ENCODE measurements at regions not wholly inside any gene's neighbourhood (a gene's known extent, or its start where the extent isn't known, plus 50 kb on each side); places are given as distances from the start of the nearest gene placed in this dataset.

DNA sequence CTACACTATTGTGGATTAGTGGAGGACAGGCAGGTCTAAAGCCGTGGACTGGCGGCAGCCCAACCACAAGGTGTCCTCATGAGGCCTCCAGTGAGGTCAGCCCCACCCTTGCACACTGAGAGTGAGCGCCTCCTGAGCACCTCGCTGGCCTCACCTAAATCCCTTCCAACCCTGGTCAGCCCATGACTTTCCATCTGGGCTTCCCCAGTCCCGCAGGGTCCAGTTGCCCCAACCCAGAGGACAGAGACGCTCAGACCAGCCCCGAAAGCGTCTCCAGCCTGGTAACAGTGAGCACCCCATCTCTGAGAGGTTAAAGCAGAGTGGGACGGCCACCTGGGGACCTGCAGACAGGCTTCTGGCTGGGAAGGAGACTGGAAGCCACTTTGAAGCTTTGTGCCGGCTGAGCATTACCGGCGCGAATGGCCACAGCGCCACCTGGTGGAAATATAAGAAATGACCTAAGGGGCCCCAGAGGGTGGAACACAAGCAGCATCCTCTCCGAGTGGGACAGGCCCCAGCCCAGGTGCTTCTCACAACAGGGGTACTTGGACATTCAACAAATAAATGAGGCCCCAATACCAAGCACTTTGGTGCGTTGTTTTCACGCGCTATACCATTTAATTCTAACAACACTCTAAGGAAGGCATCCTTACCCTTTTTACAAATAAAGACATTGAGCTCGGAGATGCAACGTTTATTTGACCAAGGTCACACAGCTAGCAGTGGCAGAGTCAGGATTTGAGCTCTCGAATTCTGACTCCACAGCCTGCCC is 65.7 kb upstream of the TOP1 start:
- H3K27me3 ChIP-seq (ENCODE audit: insufficient read depth in 3 of 3, low read length in 2 of 3) = no peaks in the 10 kb centered on the region
- H3K4me1 ChIP-seq = no peaks in the 10 kb centered on the region
- DNase-seq (peak; percentile 61 to 78), ATAC-seq (peak; percentile 79 to 95 (median 87))
- 27 to 28% (median 28%) methylated on average over 21 of the region's 21 CpGs for WGBS, 3 donors
- H3K36me3 ChIP-seq (ENCODE audit: insufficient read depth in 1 of 2, low read depth in 1 of 2) = no peaks in the 10 kb centered on the region
- intact Hi-C loops (cut with DNase I) = loop anchor here (2.0 to 10.0 kb wide), 8 partner anchors 220 to 1848 kb away; no protein-coding TSS in a partner anchor
- H3K9me3 ChIP-seq = no peaks in the 10 kb centered on the region
- H3K27ac ChIP-seq = no peak overlapping the region
- TF ChIP-seq, protein P1, sequence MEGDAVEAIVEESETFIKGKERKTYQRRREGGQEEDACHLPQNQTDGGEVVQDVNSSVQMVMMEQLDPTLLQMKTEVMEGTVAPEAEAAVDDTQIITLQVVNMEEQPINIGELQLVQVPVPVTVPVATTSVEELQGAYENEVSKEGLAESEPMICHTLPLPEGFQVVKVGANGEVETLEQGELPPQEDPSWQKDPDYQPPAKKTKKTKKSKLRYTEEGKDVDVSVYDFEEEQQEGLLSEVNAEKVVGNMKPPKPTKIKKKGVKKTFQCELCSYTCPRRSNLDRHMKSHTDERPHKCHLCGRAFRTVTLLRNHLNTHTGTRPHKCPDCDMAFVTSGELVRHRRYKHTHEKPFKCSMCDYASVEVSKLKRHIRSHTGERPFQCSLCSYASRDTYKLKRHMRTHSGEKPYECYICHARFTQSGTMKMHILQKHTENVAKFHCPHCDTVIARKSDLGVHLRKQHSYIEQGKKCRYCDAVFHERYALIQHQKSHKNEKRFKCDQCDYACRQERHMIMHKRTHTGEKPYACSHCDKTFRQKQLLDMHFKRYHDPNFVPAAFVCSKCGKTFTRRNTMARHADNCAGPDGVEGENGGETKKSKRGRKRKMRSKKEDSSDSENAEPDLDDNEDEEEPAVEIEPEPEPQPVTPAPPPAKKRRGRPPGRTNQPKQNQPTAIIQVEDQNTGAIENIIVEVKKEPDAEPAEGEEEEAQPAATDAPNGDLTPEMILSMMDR (IDR thresholded peaks at IDR 0.05) = peak; percentile 92
- no peak overlapping the region for H3K4me3 ChIP-seq

GRCh38 chr20:40963505-40963845 is 65.1 kb upstream of the TOP1 start:
- intact Hi-C loops (cut with DNase I) = loop anchor here (2.0 to 10.0 kb wide), 8 partner anchors 221 to 1849 kb away; no protein-coding TSS in a partner anchor
- H3K4me1 ChIP-seq = no peaks in the 10 kb centered on the region
- TF ChIP-seq, protein P1 (IDR thresholded peaks at IDR 0.05) = no peak
- DNase-seq = no peak
- no peak overlapping the region for H3K27ac ChIP-seq
- H3K4me3 ChIP-seq = no peak overlapping the region
- H3K9me3 ChIP-seq = no peaks in the 10 kb centered on the region
- H3K27me3 ChIP-seq (ENCODE audit: insufficient read depth in 3 of 3, low read length in 2 of 3) = no peaks in the 10 kb centered on the region
- no peaks in the 10 kb centered on the region for H3K36me3 ChIP-seq (ENCODE audit: insufficient read depth in 1 of 2, low read depth in 1 of 2)
- no peak for ATAC-seq
- WGBS, 3 donors = 82 to 85% (median 82%) methylated on average over 7 of the region's 7 CpGs

- Histone ChIP-seq H3K36me3 (ENCODE audit: insufficient read depth in 1 of 2, low read depth in 1 of 2) (no peaks in the 10 kb centered on the region), H3K4me3 (no peak overlapping the region), H3K27ac (no peak overlapping the region), H3K27me3 (ENCODE audit: insufficient read depth in 3 of 3, low read length in 2 of 3) (no peaks in the 10 kb centered on the region), H3K4me1 (no peaks in the 10 kb centered on the region), H3K9me3 (no peaks in the 10 kb centered on the region)
- 90 to 94% (median 91%) methylated on average over 4 of the region's 4 CpGs for WGBS, 3 donors
- ATAC-seq (no peak), DNase-seq (no peak)
- TF ChIP-seq, protein P1 (IDR thresholded peaks at IDR 0.05) = no peak
- intact Hi-C loops (cut with DNase I) = loop anchor here (5.0 to 10.0 kb wide), 6 partner anchors 132 to 1851 kb away; no protein-coding TSS in a partner anchor
These were observed 63.0 kb upstream of the TOP1 start for GRCh38 chr20:40965671-40966070.

DNA sequence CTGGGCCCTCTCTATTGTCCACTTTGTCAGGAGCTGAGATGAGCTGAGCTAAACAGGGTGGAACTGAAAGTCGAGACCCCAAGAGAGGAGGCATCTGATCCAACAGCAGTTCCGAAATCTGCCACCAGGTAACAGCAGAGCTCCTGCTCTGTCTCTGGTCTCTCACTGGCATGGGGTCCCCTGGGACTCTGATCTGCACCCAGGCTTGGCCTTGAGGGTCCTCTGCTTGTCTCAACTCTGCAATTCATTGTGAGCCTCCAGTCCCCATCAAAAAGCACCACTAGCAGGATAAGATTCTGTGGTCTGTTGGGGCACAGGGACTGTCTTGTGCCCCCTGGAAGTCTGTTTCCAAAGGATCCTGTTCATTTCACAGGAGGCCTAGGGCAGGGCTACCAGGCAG is 62.5 kb upstream of the TOP1 start:
- ATAC-seq (no peak), DNase-seq (no peak)
- H3K36me3 ChIP-seq (ENCODE audit: insufficient read depth in 1 of 2, low read depth in 1 of 2) = no peaks in the 10 kb centered on the region
- no peak overlapping the region for H3K4me3 ChIP-seq
- no peaks in the 10 kb centered on the region for H3K9me3 ChIP-seq
- intact Hi-C loops (cut with DNase I) = loop anchor here (5.0 to 10.0 kb wide), 6 partner anchors 131 to 1851 kb away; no protein-coding TSS in a partner anchor
- 74 to 80% (median 76%) methylated on average over 2 of the region's 2 CpGs for WGBS, 3 donors
- H3K27me3 ChIP-seq (ENCODE audit: insufficient read depth in 3 of 3, low read length in 2 of 3) = no peaks in the 10 kb centered on the region
- H3K4me1 ChIP-seq = no peaks in the 10 kb centered on the region
- TF ChIP-seq, protein P1 (IDR thresholded peaks at IDR 0.05) = no peak
- H3K27ac ChIP-seq = no peak overlapping the region
